Neural progenitor cell (in vitro differentiated cells): ENCODE measurements at regions not wholly inside any gene's neighbourhood (a gene's known extent, or its start where the extent isn't known, plus 50 kb on each side); places are given as distances from the start of the nearest gene placed in this dataset.

Experiments used
- DNase-seq: peaks from one replicate; pipeline ENCODE4 v3.0.0-alpha.2; 2016; ENCODE audit warnings: low spot score
- H2AFZ ChIP-seq: fragments of 200-600 bp; sonication (generic); replicated peaks from 2 replicates; pipeline ENCODE4 v1.6.1; 2016; ENCODE audit warnings: antibody characterized with exemption
- H3F3A ChIP-seq: fragments of 200-600 bp; sonication (generic); 2 replicates; pipeline ENCODE4 v1.6.1; 2016; ENCODE audit warnings: antibody characterized with exemption, low read depth
- H3K27ac ChIP-seq: fragments of 200-600 bp; sonication (generic); 2 replicates; pipeline ENCODE4 v1.5.1; 2016; ENCODE audit warnings: mild to moderate bottlenecking
- H3K27me3 ChIP-seq: fragments of 200-600 bp; sonication (generic); 2 replicates; pipeline ENCODE4 v1.6.1; 2016; ENCODE audit warnings: mild to moderate bottlenecking, moderate library complexity
- H3K36me3 ChIP-seq: fragments of 200-600 bp; sonication (generic); 2 replicates; pipeline ENCODE4 v1.5.1; 2016
- H3K4me1 ChIP-seq: fragments of 200-600 bp; sonication (generic); 2 replicates; pipeline ENCODE4 v1.6.1; 2016; ENCODE audit warnings: mixed run types
- H3K4me2 ChIP-seq: fragments of 200-600 bp; sonication (generic); 2 replicates; pipeline ENCODE4 v1.6.1; 2016
- H3K4me3 ChIP-seq: fragments of 200-600 bp; sonication (generic); 2 replicates; pipeline ENCODE4 v1.5.1; 2016
- H3K79me2 ChIP-seq: fragments of 200-600 bp; sonication (generic); 2 replicates; pipeline ENCODE4 v1.6.1; 2016; ENCODE audit warnings: low read depth
- H3K9ac ChIP-seq: fragments of 200-600 bp; sonication (generic); 2 replicates; pipeline ENCODE4 v1.6.1; 2016
- H3K9me3 ChIP-seq: fragments of 200-600 bp; sonication (generic); 2 replicates; pipeline ENCODE4 v1.5.1; 2016; ENCODE audit warnings: low read depth
- H4K20me1 ChIP-seq: fragments of 200-600 bp; sonication (generic); 2 replicates; pipeline ENCODE4 v1.6.1; 2016; ENCODE audit warnings: low read depth
- H3K27ac Mint-ChIP-seq: 3 replicates; pipeline ENCODE4 v1.8.0; 2021; ENCODE audit warnings: mixed read lengths
- H3K27me3 Mint-ChIP-seq: 2 replicates; pipeline ENCODE4 v1.8.0; 2022; ENCODE audit warnings: low read depth, mild to moderate bottlenecking, inconsistent platforms, moderate library complexity, mixed read lengths; ENCODE audit not compliant: insufficient read depth
- H3K36me3 Mint-ChIP-seq: 3 replicates; pipeline ENCODE4 v1.8.0; 2021; ENCODE audit warnings: mixed read lengths
- H3K4me1 Mint-ChIP-seq: 3 replicates; pipeline ENCODE4 v1.8.0; 2021; ENCODE audit warnings: mixed read lengths
- H3K4me3 Mint-ChIP-seq: 3 replicates; pipeline ENCODE4 v1.8.0; 2021; ENCODE audit warnings: mild to moderate bottlenecking, moderate library complexity, mixed read lengths
- H3K9me3 Mint-ChIP-seq: 3 replicates; pipeline ENCODE4 v1.8.0; 2020; ENCODE audit warnings: mixed read lengths
- EZH2 ChIP-seq: fragments of 200-600 bp; sonication (generic); IDR thresholded peaks from 2 replicates; pipeline ENCODE4 v1.6.1; 2017; ENCODE audit warnings: antibody characterized with exemption, mild to moderate bottlenecking, moderate library complexity
- EZH2phosphoT487 ChIP-seq: fragments of 200-600 bp; sonication (generic); IDR thresholded peaks from 2 replicates; pipeline ENCODE4 v1.6.1; 2017; ENCODE audit warnings: antibody characterized with exemption
- TF ChIP-seq, protein P1 (sequence below): fragments of 200-600 bp; sonication (generic); IDR thresholded peaks from 2 replicates; pipeline ENCODE4 v1.5.1; 2017; ENCODE audit warnings: antibody characterized with exemption, mild to moderate bottlenecking

DNA sequence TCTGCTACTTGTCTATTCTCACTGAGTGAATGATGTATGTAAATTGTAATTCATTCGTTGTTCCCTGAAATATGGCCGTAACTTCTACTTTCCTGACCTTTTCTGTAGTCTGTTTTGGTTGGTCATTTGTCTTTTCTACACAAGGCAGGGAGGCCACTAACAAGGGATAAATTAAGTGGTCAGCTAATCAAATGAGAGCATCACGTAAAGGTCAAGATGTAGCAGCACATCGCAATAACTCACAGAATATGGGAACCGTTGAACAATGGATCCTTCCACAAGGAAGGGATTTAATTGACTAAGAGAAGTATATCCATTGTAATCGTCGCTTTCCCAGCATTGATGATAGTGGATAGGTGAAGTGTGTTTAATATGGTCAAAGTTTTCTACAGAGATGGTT, 171.1 kb downstream of the DMRT2 start:
- Mint-ChIP-seq H3K4me3 (no peak overlapping the region), H3K27ac (no peak overlapping the region), H3K4me1 (no peaks in the 10 kb centered on the region), H3K9me3 (no peaks in the 10 kb centered on the region), H3K27me3 (no peaks in the 10 kb centered on the region), H3K36me3 (no peaks in the 10 kb centered on the region)
- no peak overlapping the region for H3K9ac ChIP-seq
- no peak overlapping the region for H3K27ac ChIP-seq
- no peak overlapping the region for H2AFZ ChIP-seq
- no peak overlapping the region for H3K4me3 ChIP-seq
- no peaks in the 10 kb centered on the region for H4K20me1 ChIP-seq
- no peaks in the 10 kb centered on the region for H3K36me3 ChIP-seq
- H3K9me3 ChIP-seq, result peaks cover 12% of the 10 kb centered on the region
- TF ChIP-seq, protein P1, sequence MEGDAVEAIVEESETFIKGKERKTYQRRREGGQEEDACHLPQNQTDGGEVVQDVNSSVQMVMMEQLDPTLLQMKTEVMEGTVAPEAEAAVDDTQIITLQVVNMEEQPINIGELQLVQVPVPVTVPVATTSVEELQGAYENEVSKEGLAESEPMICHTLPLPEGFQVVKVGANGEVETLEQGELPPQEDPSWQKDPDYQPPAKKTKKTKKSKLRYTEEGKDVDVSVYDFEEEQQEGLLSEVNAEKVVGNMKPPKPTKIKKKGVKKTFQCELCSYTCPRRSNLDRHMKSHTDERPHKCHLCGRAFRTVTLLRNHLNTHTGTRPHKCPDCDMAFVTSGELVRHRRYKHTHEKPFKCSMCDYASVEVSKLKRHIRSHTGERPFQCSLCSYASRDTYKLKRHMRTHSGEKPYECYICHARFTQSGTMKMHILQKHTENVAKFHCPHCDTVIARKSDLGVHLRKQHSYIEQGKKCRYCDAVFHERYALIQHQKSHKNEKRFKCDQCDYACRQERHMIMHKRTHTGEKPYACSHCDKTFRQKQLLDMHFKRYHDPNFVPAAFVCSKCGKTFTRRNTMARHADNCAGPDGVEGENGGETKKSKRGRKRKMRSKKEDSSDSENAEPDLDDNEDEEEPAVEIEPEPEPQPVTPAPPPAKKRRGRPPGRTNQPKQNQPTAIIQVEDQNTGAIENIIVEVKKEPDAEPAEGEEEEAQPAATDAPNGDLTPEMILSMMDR, result no peak
- no peak for TF ChIP-seq EZH2phosphoT487
- TF ChIP-seq EZH2, result no peak
- no peaks in the 10 kb centered on the region for H3K27me3 ChIP-seq
- no peak overlapping the region for H3K4me2 ChIP-seq
- H3K79me2 ChIP-seq, result no peaks in the 10 kb centered on the region
- DNase-seq, result no peak
- no peaks in the 10 kb centered on the region for H3F3A ChIP-seq
- no peaks in the 10 kb centered on the region for H3K4me1 ChIP-seq

GRCh38 chr9:1222511-1222910, 172.4 kb downstream of the DMRT2 start:
- Histone ChIP-seq H2AFZ (no peak overlapping the region), H3K27me3 (no peaks in the 10 kb centered on the region), H3F3A (no peaks in the 10 kb centered on the region), H3K9me3 (peaks cover 8% of the 10 kb centered on the region), H3K79me2 (no peaks in the 10 kb centered on the region), H3K27ac (no peak overlapping the region), H4K20me1 (no peaks in the 10 kb centered on the region), H3K4me2 (no peak overlapping the region), H3K4me1 (no peaks in the 10 kb centered on the region), H3K9ac (no peak overlapping the region), H3K36me3 (no peaks in the 10 kb centered on the region), H3K4me3 (no peak overlapping the region)
- TF ChIP-seq EZH2 (no peak), EZH2phosphoT487 (no peak)
- TF ChIP-seq, protein P1, result no peak
- H3K9me3 Mint-ChIP-seq, result no peaks in the 10 kb centered on the region
- no peaks in the 10 kb centered on the region for H3K36me3 Mint-ChIP-seq
- no peaks in the 10 kb centered on the region for H3K27me3 Mint-ChIP-seq
- no peak overlapping the region for H3K27ac Mint-ChIP-seq
- no peaks in the 10 kb centered on the region for H3K4me1 Mint-ChIP-seq
- no peak overlapping the region for H3K4me3 Mint-ChIP-seq
- DNase-seq, result no peak

DNA sequence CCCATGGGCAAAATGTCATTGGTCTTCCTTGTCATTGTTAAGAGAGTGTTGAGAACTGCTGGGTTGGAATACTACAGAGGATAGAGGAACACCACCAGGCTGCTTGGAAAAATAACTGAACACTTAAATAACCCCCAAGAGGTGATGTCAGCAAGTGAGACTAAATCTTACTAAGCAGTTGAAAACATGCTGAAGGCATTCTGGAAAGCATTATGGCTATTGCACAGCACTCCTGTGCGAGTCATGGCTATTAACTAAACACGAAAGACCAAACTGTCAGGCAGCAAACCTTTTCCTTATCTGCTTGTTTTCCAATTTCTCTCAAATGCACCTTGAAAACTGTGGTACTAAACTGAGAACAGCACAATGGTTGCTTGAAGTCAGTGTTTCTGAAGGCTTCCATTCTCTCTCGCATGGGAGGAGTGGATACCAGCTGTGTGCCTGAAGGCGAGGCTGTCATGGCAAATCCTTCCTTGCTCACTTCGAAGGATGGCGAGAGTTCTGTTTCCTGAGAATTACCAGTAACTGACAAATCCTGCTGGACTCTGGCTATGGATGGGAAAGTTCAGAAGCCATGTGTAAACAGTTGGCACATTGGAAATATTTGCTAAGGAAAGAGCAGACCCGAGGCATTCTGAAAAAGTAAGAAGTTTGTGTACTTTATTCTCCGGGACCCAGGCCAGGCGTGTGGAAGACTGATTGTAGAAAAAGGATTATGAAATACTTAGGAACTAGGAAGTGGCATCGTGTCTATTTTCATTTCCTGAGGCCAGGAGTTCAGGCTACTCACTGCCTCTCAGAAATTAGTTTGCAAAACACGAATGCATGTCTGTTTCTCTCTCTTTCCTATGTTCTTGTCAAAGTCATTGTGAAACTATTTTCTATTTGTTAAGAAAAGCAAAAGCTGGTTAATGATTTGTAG, 182.1 kb downstream of the DMRT2 start:
- H3K4me3 ChIP-seq, result no peak overlapping the region
- no peak for DNase-seq

More for the DNA sequence above, 182.1 kb downstream of the DMRT2 start:
- no peaks in the 10 kb centered on the region for H3F3A ChIP-seq
- Mint-ChIP-seq H3K4me3 (no peak overlapping the region), H3K36me3 (no peaks in the 10 kb centered on the region), H3K27ac (no peak overlapping the region), H3K27me3 (no peaks in the 10 kb centered on the region), H3K4me1 (no peaks in the 10 kb centered on the region), H3K9me3 (no peaks in the 10 kb centered on the region)
- H2AFZ ChIP-seq, result no peak overlapping the region
- H3K4me2 ChIP-seq, result no peak overlapping the region
- TF ChIP-seq, protein P1, result no peak
- TF ChIP-seq EZH2 (no peak), EZH2phosphoT487 (no peak)
- no peaks in the 10 kb centered on the region for H3K27me3 ChIP-seq
- no peaks in the 10 kb centered on the region for H3K79me2 ChIP-seq
- H3K9ac ChIP-seq, result no peak overlapping the region
- peaks cover 13% of the 10 kb centered on the region for H3K9me3 ChIP-seq
- no peaks in the 10 kb centered on the region for H3K4me1 ChIP-seq
- H3K36me3 ChIP-seq, result no peaks in the 10 kb centered on the region
- H3K27ac ChIP-seq, result no peak overlapping the region
- H4K20me1 ChIP-seq, result no peaks in the 10 kb centered on the region
